A549 (cell line): ENCODE measurements at regions not wholly inside any gene's neighbourhood (a gene's known extent, or its start where the extent isn't known, plus 50 kb on each side); places are given as distances from the start of the nearest gene placed in this dataset.

Experiments
- EP300 ChIP-seq, 2 experiments: fragments of >200 bp; sonication (Bioruptor Twin); formaldehyde crosslinking; IDR thresholded peaks; 2 replicates in 1 of 2; 3 replicates in 1 of 2; pipeline ENCODE4 v1.6.1; 2016 to 2017
- HDAC2 ChIP-seq: fragments of 200-600 bp; sonication (generic); IDR thresholded peaks from 2 replicates; pipeline ENCODE4 v1.6.1; 2016
- JUN ChIP-seq, 2 experiments: fragments of >200 bp; sonication (Bioruptor Twin); formaldehyde crosslinking; IDR thresholded peaks; 2 replicates in 1 of 2; 3 replicates in 1 of 2; pipeline ENCODE4 v1.6.1; 2016 to 2017
- KDM1A ChIP-seq: fragments of 200-600 bp; sonication (generic); IDR thresholded peaks from 2 replicates; pipeline ENCODE4 v1.6.1; 2016; ENCODE audit warnings: low read depth, mild to moderate bottlenecking
- MAFK ChIP-seq: fragments of 450-650 bp; IDR thresholded peaks from 2 replicates; pipeline ENCODE4 v1.6.1; 2014; ENCODE audit not compliant: partially characterized antibody
- MAX ChIP-seq: IDR thresholded peaks from 2 replicates; pipeline ENCODE4 v1.6.1; 2012
- POLR2A ChIP-seq: IDR thresholded peaks from 2 replicates; pipeline ENCODE4 v1.6.1; 2012; ENCODE audit warnings: mild to moderate bottlenecking, low read length
- RFX5 ChIP-seq: fragments of 450-650 bp; IDR thresholded peaks from 2 replicates; pipeline ENCODE4 v1.7.1; 2014; ENCODE audit warnings: antibody characterized with exemption, mild to moderate bottlenecking, moderate library complexity
- TF ChIP-seq, protein P1 (sequence below): fragments of >200 bp; sonication (Bioruptor Twin); formaldehyde crosslinking; IDR thresholded peaks from 3 replicates; pipeline ENCODE4 v1.5.1; 2016
- TF ChIP-seq, protein P2 (sequence below): fragments of 200-600 bp; sonication (generic); IDR thresholded peaks from 2 replicates; pipeline ENCODE4 v1.6.1; 2016; ENCODE audit warnings: antibody characterized with exemption, mild to moderate bottlenecking, moderate library complexity

- TF ChIP-seq POLR2A (no peak), EP300 (IDR thresholded peaks at IDR 0.05) (no peak), HDAC2 (no peak), KDM1A (no peak), JUN (IDR thresholded peaks at IDR 0.05) (no peak), MAX (no peak), MAFK (no peak), RFX5 (no peak)
- TF ChIP-seq, protein P1, sequence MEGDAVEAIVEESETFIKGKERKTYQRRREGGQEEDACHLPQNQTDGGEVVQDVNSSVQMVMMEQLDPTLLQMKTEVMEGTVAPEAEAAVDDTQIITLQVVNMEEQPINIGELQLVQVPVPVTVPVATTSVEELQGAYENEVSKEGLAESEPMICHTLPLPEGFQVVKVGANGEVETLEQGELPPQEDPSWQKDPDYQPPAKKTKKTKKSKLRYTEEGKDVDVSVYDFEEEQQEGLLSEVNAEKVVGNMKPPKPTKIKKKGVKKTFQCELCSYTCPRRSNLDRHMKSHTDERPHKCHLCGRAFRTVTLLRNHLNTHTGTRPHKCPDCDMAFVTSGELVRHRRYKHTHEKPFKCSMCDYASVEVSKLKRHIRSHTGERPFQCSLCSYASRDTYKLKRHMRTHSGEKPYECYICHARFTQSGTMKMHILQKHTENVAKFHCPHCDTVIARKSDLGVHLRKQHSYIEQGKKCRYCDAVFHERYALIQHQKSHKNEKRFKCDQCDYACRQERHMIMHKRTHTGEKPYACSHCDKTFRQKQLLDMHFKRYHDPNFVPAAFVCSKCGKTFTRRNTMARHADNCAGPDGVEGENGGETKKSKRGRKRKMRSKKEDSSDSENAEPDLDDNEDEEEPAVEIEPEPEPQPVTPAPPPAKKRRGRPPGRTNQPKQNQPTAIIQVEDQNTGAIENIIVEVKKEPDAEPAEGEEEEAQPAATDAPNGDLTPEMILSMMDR = no peak
- TF ChIP-seq, protein P2, sequence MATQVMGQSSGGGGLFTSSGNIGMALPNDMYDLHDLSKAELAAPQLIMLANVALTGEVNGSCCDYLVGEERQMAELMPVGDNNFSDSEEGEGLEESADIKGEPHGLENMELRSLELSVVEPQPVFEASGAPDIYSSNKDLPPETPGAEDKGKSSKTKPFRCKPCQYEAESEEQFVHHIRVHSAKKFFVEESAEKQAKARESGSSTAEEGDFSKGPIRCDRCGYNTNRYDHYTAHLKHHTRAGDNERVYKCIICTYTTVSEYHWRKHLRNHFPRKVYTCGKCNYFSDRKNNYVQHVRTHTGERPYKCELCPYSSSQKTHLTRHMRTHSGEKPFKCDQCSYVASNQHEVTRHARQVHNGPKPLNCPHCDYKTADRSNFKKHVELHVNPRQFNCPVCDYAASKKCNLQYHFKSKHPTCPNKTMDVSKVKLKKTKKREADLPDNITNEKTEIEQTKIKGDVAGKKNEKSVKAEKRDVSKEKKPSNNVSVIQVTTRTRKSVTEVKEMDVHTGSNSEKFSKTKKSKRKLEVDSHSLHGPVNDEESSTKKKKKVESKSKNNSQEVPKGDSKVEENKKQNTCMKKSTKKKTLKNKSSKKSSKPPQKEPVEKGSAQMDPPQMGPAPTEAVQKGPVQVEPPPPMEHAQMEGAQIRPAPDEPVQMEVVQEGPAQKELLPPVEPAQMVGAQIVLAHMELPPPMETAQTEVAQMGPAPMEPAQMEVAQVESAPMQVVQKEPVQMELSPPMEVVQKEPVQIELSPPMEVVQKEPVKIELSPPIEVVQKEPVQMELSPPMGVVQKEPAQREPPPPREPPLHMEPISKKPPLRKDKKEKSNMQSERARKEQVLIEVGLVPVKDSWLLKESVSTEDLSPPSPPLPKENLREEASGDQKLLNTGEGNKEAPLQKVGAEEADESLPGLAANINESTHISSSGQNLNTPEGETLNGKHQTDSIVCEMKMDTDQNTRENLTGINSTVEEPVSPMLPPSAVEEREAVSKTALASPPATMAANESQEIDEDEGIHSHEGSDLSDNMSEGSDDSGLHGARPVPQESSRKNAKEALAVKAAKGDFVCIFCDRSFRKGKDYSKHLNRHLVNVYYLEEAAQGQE = no peak
Measured at GRCh38 chr2:186410802-186411201, 75.3 kb upstream of the ZC3H15 start.
